ENCODE measurements at regions not wholly inside any gene's neighbourhood (a gene's known extent, or its start where the extent isn't known, plus 50 kb on each side); places are given as distances from the start of the nearest gene placed in this dataset.

DNA sequence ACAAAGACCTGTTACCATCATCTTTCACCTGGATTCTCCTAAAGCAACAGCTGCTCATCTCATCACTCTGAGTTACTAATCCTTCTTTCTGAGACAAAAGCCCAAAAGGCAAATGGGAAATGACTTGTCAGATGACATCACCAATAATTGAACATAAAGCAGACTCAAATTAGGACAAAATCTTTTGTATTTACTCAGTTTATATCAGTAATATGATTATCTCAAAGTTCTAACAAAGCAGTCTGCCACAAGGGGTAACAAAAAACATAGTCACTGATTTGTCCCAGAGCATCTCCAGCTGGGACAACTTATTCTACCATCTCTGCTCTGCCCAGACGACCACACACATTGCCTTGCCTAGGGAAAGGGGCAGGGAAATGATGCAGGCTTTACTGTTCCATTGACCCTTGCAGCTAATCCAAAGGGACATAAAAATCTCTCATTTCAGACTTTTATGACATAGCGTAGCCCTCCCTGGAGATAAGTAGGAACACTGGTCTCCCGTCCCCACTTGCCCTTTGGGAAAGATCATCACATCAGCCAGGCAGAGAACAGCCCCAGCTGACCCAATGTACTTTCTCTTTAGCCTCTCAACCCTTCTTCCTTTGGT is 249.5 kb upstream of the PTGER4 start:
- no peaks in the 10 kb centered on the region for H4K20me1 ChIP-seq (ENCODE audit: control insufficient read depth, extremely low read depth, insufficient read depth, low read length)
- dilution Hi-C loops (cut with MboI; ENCODE audit: extremely low pct_ligation_motif_present, low sequenced_read_pairs) = no loop called here
- H3K9me1 ChIP-seq (ENCODE audit: control insufficient read depth, extremely low read depth, insufficient read depth, low read length) = no peaks in the 10 kb centered on the region
- no peak for DNase-seq (ENCODE audit: low read depth, low spot score)
- H3K9me3 ChIP-seq (ENCODE audit: control insufficient read depth, low read depth, low read length) = no peaks in the 10 kb centered on the region
- H3K27me3 ChIP-seq (ENCODE audit: control insufficient read depth, extremely low read depth, insufficient read depth, low read length) = no peaks in the 10 kb centered on the region
- no peak for FAIRE-seq
- H3K4me3 ChIP-seq (ENCODE audit: control insufficient read depth in 2 of 3, extremely low read depth in 1 of 3, insufficient read depth in 2 of 3, low read depth in 1 of 3, low read length in 3 of 3) = no peak overlapping the region
- peaks cover 29% of the 10 kb centered on the region for H3K4me1 ChIP-seq (ENCODE audit: control insufficient read depth, extremely low read depth, insufficient read depth, low read length)
- TF ChIP-seq, protein P1, sequence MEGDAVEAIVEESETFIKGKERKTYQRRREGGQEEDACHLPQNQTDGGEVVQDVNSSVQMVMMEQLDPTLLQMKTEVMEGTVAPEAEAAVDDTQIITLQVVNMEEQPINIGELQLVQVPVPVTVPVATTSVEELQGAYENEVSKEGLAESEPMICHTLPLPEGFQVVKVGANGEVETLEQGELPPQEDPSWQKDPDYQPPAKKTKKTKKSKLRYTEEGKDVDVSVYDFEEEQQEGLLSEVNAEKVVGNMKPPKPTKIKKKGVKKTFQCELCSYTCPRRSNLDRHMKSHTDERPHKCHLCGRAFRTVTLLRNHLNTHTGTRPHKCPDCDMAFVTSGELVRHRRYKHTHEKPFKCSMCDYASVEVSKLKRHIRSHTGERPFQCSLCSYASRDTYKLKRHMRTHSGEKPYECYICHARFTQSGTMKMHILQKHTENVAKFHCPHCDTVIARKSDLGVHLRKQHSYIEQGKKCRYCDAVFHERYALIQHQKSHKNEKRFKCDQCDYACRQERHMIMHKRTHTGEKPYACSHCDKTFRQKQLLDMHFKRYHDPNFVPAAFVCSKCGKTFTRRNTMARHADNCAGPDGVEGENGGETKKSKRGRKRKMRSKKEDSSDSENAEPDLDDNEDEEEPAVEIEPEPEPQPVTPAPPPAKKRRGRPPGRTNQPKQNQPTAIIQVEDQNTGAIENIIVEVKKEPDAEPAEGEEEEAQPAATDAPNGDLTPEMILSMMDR (optimal IDR thresholded peaks at IDR 0.05 in 1 of 3, IDR thresholded peaks at IDR 0.05 in 1 of 3, conservative IDR thresholded peaks at IDR 0.05 in 1 of 3; ENCODE audit: extremely low read depth in 1 of 3, insufficient read depth in 2 of 3, low read length in 3 of 3) = no peak
- TF ChIP-seq EZH2 (IDR thresholded peaks at IDR 0.05; ENCODE audit: low read length) = no peak
- no peaks in the 10 kb centered on the region for H3K36me3 ChIP-seq (ENCODE audit: control insufficient read depth in 2 of 2, extremely low read depth in 1 of 2, insufficient read depth in 2 of 2, low read length in 2 of 2)
- H2AFZ ChIP-seq (ENCODE audit: control insufficient read depth, low read length) = no peak overlapping the region
- H3K79me2 ChIP-seq (ENCODE audit: control insufficient read depth, insufficient read depth, low read length) = no peaks in the 10 kb centered on the region
- H3K27ac ChIP-seq (ENCODE audit: control insufficient read depth, insufficient read depth, low read length) = peak overlapping the region; percentile 26
- no peak overlapping the region for H3K9ac ChIP-seq (ENCODE audit: control insufficient read depth, extremely low read depth, insufficient read depth, low read length)
- H3K4me2 ChIP-seq (ENCODE audit: control insufficient read depth, extremely low read depth, insufficient read depth, low read depth, low read length) = peak overlapping the region; percentile 42

DNA sequence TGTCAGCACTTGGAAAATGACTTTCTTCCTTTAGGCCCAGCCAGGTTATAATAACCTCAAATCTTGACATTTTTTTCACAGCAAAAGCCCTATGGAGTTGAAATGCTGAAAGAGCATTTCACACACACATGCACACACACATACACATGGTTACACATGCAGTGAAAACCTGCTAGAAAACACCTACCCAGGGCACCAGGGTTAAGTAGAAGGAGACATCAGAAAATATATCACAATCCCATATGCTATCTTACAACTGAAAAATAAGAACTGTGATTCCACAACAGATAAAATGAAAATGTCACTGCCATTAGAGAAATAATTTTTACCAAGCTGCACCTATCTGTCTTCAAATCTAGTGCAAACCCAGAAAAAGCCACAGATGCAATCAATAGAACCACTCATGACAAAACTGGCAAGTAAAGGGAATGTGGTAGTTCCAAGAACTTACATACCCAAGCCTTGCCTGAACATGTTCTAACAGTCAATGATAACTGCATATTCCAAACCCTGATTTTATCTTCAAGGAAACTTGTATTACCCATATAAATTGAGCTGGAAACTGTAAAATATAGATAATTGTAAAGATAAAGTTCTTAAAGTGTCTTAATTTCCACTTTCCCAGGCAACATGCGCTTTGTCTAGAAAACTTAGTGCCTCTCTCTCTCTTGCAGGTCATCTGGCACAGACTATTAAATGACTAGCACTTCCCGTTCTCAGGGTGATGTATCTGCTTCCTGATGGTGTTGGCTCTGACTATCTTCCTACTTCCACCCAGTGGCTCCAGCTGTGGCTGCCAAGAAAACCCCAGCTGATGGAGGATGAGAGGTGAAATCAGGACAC is 250.2 kb upstream of the PTGER4 start:
- no peak overlapping the region for H2AFZ ChIP-seq (ENCODE audit: control insufficient read depth, low read length)
- dilution Hi-C loops (cut with MboI; ENCODE audit: extremely low pct_ligation_motif_present, low sequenced_read_pairs) = no loop called here
- H3K4me2 ChIP-seq (ENCODE audit: control insufficient read depth, extremely low read depth, insufficient read depth, low read depth, low read length) = peak overlapping the region; percentile 42
- H3K9me1 ChIP-seq (ENCODE audit: control insufficient read depth, extremely low read depth, insufficient read depth, low read length) = no peaks in the 10 kb centered on the region
- H4K20me1 ChIP-seq (ENCODE audit: control insufficient read depth, extremely low read depth, insufficient read depth, low read length) = no peaks in the 10 kb centered on the region
- H3K4me3 ChIP-seq (ENCODE audit: control insufficient read depth in 2 of 3, extremely low read depth in 1 of 3, insufficient read depth in 2 of 3, low read depth in 1 of 3, low read length in 3 of 3) = no peak overlapping the region
- no peaks in the 10 kb centered on the region for H3K9me3 ChIP-seq (ENCODE audit: control insufficient read depth, low read depth, low read length)
- no peaks in the 10 kb centered on the region for H3K36me3 ChIP-seq (ENCODE audit: control insufficient read depth in 2 of 2, extremely low read depth in 1 of 2, insufficient read depth in 2 of 2, low read length in 2 of 2)
- TF ChIP-seq, protein P1 (optimal IDR thresholded peaks at IDR 0.05 in 1 of 3, IDR thresholded peaks at IDR 0.05 in 1 of 3, conservative IDR thresholded peaks at IDR 0.05 in 1 of 3; ENCODE audit: extremely low read depth in 1 of 3, insufficient read depth in 2 of 3, low read length in 3 of 3) = peak in 1 of 3 experiments; percentile 18
- TF ChIP-seq EZH2 (IDR thresholded peaks at IDR 0.05; ENCODE audit: low read length) = no peak
- FAIRE-seq (peak; percentile 97), DNase-seq (ENCODE audit: low read depth, low spot score) (no peak)
- H3K27me3 ChIP-seq (ENCODE audit: control insufficient read depth, extremely low read depth, insufficient read depth, low read length) = no peaks in the 10 kb centered on the region
- peaks cover 29% of the 10 kb centered on the region for H3K4me1 ChIP-seq (ENCODE audit: control insufficient read depth, extremely low read depth, insufficient read depth, low read length)
- H3K9ac ChIP-seq (ENCODE audit: control insufficient read depth, extremely low read depth, insufficient read depth, low read length) = no peak overlapping the region
- H3K27ac ChIP-seq (ENCODE audit: control insufficient read depth, insufficient read depth, low read length) = peak overlapping the region; percentile 26
- H3K79me2 ChIP-seq (ENCODE audit: control insufficient read depth, insufficient read depth, low read length) = no peaks in the 10 kb centered on the region
